ENCODE measurements at regions not wholly inside any gene's neighbourhood (a gene's known extent, or its start where the extent isn't known, plus 50 kb on each side); places are given as distances from the start of the nearest gene placed in this dataset.

GRCh38 chr10:109173937-109174336, 749.4 kb downstream of the XPNPEP1 start:
- no peak for TF ChIP-seq CTCF (IDR thresholded peaks at IDR 0.05; ENCODE audit: low read depth, low read length, missing control alignments)
- H3K4me3 ChIP-seq (replicated peaks; ENCODE audit: low read depth, low read length) = no peak overlapping the region
- DNase-seq (ENCODE audit: extremely low read depth, low read depth) = no peak

- no peak overlapping the region for H3K4me3 ChIP-seq (replicated peaks; ENCODE audit: low read depth, low read length)
- TF ChIP-seq CTCF (IDR thresholded peaks at IDR 0.05; ENCODE audit: low read depth, low read length, missing control alignments) = no peak
- no peak for DNase-seq (ENCODE audit: extremely low read depth, low read depth)
Observed at GRCh38 chr10:109173121-109173520, 750.2 kb downstream of the XPNPEP1 start.

- no peak for DNase-seq (ENCODE audit: extremely low read depth, low read depth)
- TF ChIP-seq CTCF (IDR thresholded peaks at IDR 0.05; ENCODE audit: low read depth, low read length, missing control alignments) = no peak
- no peak overlapping the region for H3K4me3 ChIP-seq (replicated peaks; ENCODE audit: low read depth, low read length)
Observed at GRCh38 chr10:109166935-109167334, 756.4 kb downstream of the XPNPEP1 start.

GRCh38 chr10:109159351-109159750, 764.0 kb downstream of the XPNPEP1 start:
- H3K4me3 ChIP-seq (replicated peaks; ENCODE audit: low read depth, low read length) = no peak overlapping the region
- no peak for TF ChIP-seq CTCF (IDR thresholded peaks at IDR 0.05; ENCODE audit: low read depth, low read length, missing control alignments)

GRCh38 chr10:109156396-109156795, 766.9 kb downstream of the XPNPEP1 start:
- TF ChIP-seq CTCF (IDR thresholded peaks at IDR 0.05; ENCODE audit: low read depth, low read length, missing control alignments) = no peak
- H3K4me3 ChIP-seq (replicated peaks; ENCODE audit: low read depth, low read length) = no peak overlapping the region
- DNase-seq (ENCODE audit: extremely low read depth, low read depth) = no peak

More at GRCh38 chr10:109159351-109159750, 764.0 kb downstream of the XPNPEP1 start:
- no peak for DNase-seq (ENCODE audit: extremely low read depth, low read depth)

- H3K4me3 ChIP-seq (replicated peaks; ENCODE audit: low read depth, low read length) = no peak overlapping the region
- no peak for DNase-seq (ENCODE audit: extremely low read depth, low read depth)
- no peak for TF ChIP-seq CTCF (IDR thresholded peaks at IDR 0.05; ENCODE audit: low read depth, low read length, missing control alignments)
Observed at GRCh38 chr10:109149666-109150350, 773.5 kb downstream of the XPNPEP1 start.

GRCh38 chr10:109127363-109127762, 795.9 kb downstream of the XPNPEP1 start:
- no peak for TF ChIP-seq CTCF (IDR thresholded peaks at IDR 0.05; ENCODE audit: low read depth, low read length, missing control alignments)
- no peak for DNase-seq (ENCODE audit: extremely low read depth, low read depth)
- no peak overlapping the region for H3K4me3 ChIP-seq (replicated peaks; ENCODE audit: low read depth, low read length)
